Neural cell (in vitro differentiated cells): ENCODE measurements at regions not wholly inside any gene's neighbourhood (a gene's known extent, or its start where the extent isn't known, plus 50 kb on each side); places are given as distances from the start of the nearest gene placed in this dataset.

Source experiments
- H2AFZ ChIP-seq: fragments of 200-600, 300-800 bp; sonication (generic), shearing (Covaris generic); 2 replicates; pipeline ENCODE4 v1.6.0; 2014; ENCODE audit warnings: low read depth, mild to moderate bottlenecking, antibody characterized with exemption, low read length, moderate library complexity
- H3F3A ChIP-seq: fragments of 200-600 bp; shearing (Covaris generic); 2 replicates; pipeline ENCODE4 v1.6.1; 2016; ENCODE audit warnings: mild to moderate bottlenecking, moderate library complexity, mixed read lengths, antibody characterized with exemption, low read length; ENCODE audit not compliant: insufficient read depth, poor library complexity, severe bottlenecking
- H3K27ac ChIP-seq: fragments of 200-600, 300-800 bp; sonication (generic), shearing (Covaris generic); 2 replicates; pipeline ENCODE4 v1.5.1; 2014; ENCODE audit warnings: mild to moderate bottlenecking, low read length, moderate library complexity
- H3K27me3 ChIP-seq: fragments of 300-800, 200-600 bp; sonication (generic), shearing (Covaris generic); 2 replicates; pipeline ENCODE4 v1.6.0; 2014; ENCODE audit warnings: mild to moderate bottlenecking, low read depth, low read length, moderate library complexity; ENCODE audit not compliant: insufficient read depth
- H3K36me3 ChIP-seq: fragments of 300-800, 200-600 bp; sonication (generic), shearing (Covaris generic); 2 replicates; pipeline ENCODE4 v1.5.1; 2014; ENCODE audit warnings: mild to moderate bottlenecking, antibody characterized with exemption, low read length, moderate library complexity; ENCODE audit not compliant: insufficient read depth
- H3K4me2 ChIP-seq: fragments of 300-800, 200-600 bp; sonication (generic), shearing (Covaris generic); 2 replicates; pipeline ENCODE4 v1.6.0; 2014; ENCODE audit warnings: mild to moderate bottlenecking, low read length
- H3K4me3 ChIP-seq: fragments of 300-800, 200-600 bp; sonication (generic), shearing (Covaris generic); 2 replicates; pipeline ENCODE4 v1.5.1; 2014; ENCODE audit warnings: mild to moderate bottlenecking, low read length, moderate library complexity
- H3K79me2 ChIP-seq: fragments of 200-600 bp; shearing (Covaris generic); replicated peaks from 2 replicates; pipeline ENCODE4 v1.6.0; 2014; ENCODE audit warnings: mild to moderate bottlenecking, low read length, moderate library complexity; ENCODE audit not compliant: insufficient read depth
- H3K9ac ChIP-seq: fragments of 300-800, 200-600 bp; sonication (generic), shearing (Covaris generic); 2 replicates; pipeline ENCODE4 v1.6.1; 2016; ENCODE audit warnings: mild to moderate bottlenecking, low read length, mixed read lengths
- H3K9me2 ChIP-seq: fragments of 200-600 bp; shearing (Covaris generic); 2 replicates; pipeline ENCODE4 v1.6.1; 2016; ENCODE audit warnings: mild to moderate bottlenecking, low read length, mixed read lengths; ENCODE audit not compliant: insufficient read depth
- H3K9me3 ChIP-seq: fragments of 200-600, 300-800 bp; sonication (generic), shearing (Covaris generic); 2 replicates; pipeline ENCODE4 v1.6.1; 2016; ENCODE audit warnings: mild to moderate bottlenecking, mixed run types, low read length, moderate library complexity, mixed read lengths
- H4K20me1 ChIP-seq: fragments of 200-600 bp; shearing (Covaris generic); 2 replicates; pipeline ENCODE4 v1.6.1; 2016; ENCODE audit warnings: mild to moderate bottlenecking, mixed run types; ENCODE audit not compliant: insufficient read depth
- CTCF ChIP-seq: fragments of 450-650 bp; IDR thresholded peaks from 2 replicates; pipeline ENCODE4 v1.5.1; 2014; ENCODE audit warnings: antibody characterized with exemption, mild to moderate bottlenecking, moderate library complexity; ENCODE audit not compliant: poor library complexity, severe bottlenecking
- EP300 ChIP-seq: fragments of 450-650 bp; conservative IDR thresholded peaks from 2 replicates; pipeline ENCODE4 v1.6.1; 2014; ENCODE audit warnings: antibody characterized with exemption, mild to moderate bottlenecking, moderate library complexity; ENCODE audit not compliant: poor library complexity, severe bottlenecking
- EZH2 ChIP-seq: fragments of 200-600, 300-800 bp; shearing (Covaris generic), sonication (generic); IDR thresholded peaks from 2 replicates; pipeline ENCODE4 v1.6.1; 2014; ENCODE audit warnings: antibody characterized with exemption, low read length, borderline replicate concordance, mild to moderate bottlenecking; ENCODE audit not compliant: insufficient read depth, poor library complexity, severe bottlenecking
- MXI1 ChIP-seq: fragments of 450-650 bp; conservative IDR thresholded peaks from 2 replicates; pipeline ENCODE4 v1.6.1; 2014; ENCODE audit warnings: antibody characterized with exemption, mild to moderate bottlenecking; ENCODE audit not compliant: poor library complexity, severe bottlenecking
- POLR2AphosphoS5 ChIP-seq: IDR thresholded peaks from 2 replicates; pipeline ENCODE4 v1.6.1; 2012
- RAD21 ChIP-seq: fragments of 450-650 bp; conservative IDR thresholded peaks from 2 replicates; pipeline ENCODE4 v1.6.1; 2014; ENCODE audit warnings: antibody characterized with exemption, mild to moderate bottlenecking, moderate library complexity
- SMC3 ChIP-seq: fragments of 450-650 bp; conservative IDR thresholded peaks from 2 replicates; pipeline ENCODE4 v1.6.1; 2014; ENCODE audit warnings: antibody characterized with exemption, mild to moderate bottlenecking, moderate library complexity; ENCODE audit not compliant: poor library complexity
- TAF1 ChIP-seq: IDR thresholded peaks from 2 replicates; pipeline ENCODE4 v1.6.1; 2012; ENCODE audit warnings: low read depth
- TF ChIP-seq, protein P1 (sequence below): IDR thresholded peaks from 2 replicates; pipeline ENCODE4 v1.6.1; 2012; ENCODE audit warnings: borderline replicate concordance

GRCh38 chr5:82375488-82376244 lies 97.5 kb upstream of the RPS23 start:
- Histone ChIP-seq H4K20me1 (no peaks in the 10 kb centered on the region), H3K79me2 (no peaks in the 10 kb centered on the region), H3K27me3 (no peaks in the 10 kb centered on the region), H3K9ac (no peak overlapping the region), H3K9me2 (no peaks in the 10 kb centered on the region), H3K27ac (no peak overlapping the region), H3K4me3 (no peak overlapping the region), H3K36me3 (no peaks in the 10 kb centered on the region), H3K4me2 (no peak overlapping the region), H3K9me3 (no peaks in the 10 kb centered on the region), H2AFZ (no peak overlapping the region), H3F3A (no peaks in the 10 kb centered on the region)
- TF ChIP-seq CTCF (no peak), EP300 (no peak), POLR2AphosphoS5 (no peak), MXI1 (no peak), EZH2 (no peak), SMC3 (no peak)
- TF ChIP-seq, protein P1, sequence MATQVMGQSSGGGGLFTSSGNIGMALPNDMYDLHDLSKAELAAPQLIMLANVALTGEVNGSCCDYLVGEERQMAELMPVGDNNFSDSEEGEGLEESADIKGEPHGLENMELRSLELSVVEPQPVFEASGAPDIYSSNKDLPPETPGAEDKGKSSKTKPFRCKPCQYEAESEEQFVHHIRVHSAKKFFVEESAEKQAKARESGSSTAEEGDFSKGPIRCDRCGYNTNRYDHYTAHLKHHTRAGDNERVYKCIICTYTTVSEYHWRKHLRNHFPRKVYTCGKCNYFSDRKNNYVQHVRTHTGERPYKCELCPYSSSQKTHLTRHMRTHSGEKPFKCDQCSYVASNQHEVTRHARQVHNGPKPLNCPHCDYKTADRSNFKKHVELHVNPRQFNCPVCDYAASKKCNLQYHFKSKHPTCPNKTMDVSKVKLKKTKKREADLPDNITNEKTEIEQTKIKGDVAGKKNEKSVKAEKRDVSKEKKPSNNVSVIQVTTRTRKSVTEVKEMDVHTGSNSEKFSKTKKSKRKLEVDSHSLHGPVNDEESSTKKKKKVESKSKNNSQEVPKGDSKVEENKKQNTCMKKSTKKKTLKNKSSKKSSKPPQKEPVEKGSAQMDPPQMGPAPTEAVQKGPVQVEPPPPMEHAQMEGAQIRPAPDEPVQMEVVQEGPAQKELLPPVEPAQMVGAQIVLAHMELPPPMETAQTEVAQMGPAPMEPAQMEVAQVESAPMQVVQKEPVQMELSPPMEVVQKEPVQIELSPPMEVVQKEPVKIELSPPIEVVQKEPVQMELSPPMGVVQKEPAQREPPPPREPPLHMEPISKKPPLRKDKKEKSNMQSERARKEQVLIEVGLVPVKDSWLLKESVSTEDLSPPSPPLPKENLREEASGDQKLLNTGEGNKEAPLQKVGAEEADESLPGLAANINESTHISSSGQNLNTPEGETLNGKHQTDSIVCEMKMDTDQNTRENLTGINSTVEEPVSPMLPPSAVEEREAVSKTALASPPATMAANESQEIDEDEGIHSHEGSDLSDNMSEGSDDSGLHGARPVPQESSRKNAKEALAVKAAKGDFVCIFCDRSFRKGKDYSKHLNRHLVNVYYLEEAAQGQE, result no peak

DNA sequence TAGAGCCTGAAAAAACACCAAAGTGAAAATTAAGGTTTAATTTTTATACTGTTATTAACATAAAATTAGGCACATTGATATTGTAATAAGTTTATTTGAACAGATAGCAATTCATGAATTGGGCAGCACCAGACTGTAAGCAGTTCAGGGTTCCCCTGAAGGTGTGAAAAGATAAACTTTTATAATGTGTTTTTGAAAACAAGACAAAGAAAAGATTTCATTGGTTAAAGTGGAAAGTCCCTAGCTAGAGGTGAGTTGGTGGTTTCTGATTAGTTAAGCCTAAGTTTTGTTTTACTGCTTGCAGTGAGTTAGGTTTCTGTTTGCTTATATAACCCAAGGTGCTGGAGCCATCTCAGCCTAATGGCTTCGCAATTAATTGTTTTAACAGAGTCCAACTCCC lies 96.5 kb upstream of the RPS23 start:
- H3K4me2 ChIP-seq, result no peak overlapping the region
- H2AFZ ChIP-seq, result no peak overlapping the region
- H3K9me3 ChIP-seq, result no peaks in the 10 kb centered on the region
- no peaks in the 10 kb centered on the region for H4K20me1 ChIP-seq
- no peaks in the 10 kb centered on the region for H3K36me3 ChIP-seq
- H3K27ac ChIP-seq, result no peak overlapping the region
- no peak overlapping the region for H3K4me3 ChIP-seq
- no peaks in the 10 kb centered on the region for H3K79me2 ChIP-seq
- no peaks in the 10 kb centered on the region for H3K27me3 ChIP-seq
- H3F3A ChIP-seq, result no peaks in the 10 kb centered on the region
- TF ChIP-seq SMC3 (no peak), RAD21 (no peak), CTCF (no peak), MXI1 (no peak), EZH2 (no peak), TAF1 (no peak), POLR2AphosphoS5 (no peak), EP300 (no peak)
- TF ChIP-seq, protein P1, result no peak
- no peak overlapping the region for H3K9ac ChIP-seq
- H3K9me2 ChIP-seq, result no peaks in the 10 kb centered on the region
